AG04449 (cell line): ENCODE measurements at regions not wholly inside any gene's neighbourhood (a gene's known extent, or its start where the extent isn't known, plus 50 kb on each side); places are given as distances from the start of the nearest gene placed in this dataset.

ENCODE experiments used
- CTCF ChIA-PET: fragments of 350-600 bp; formaldehyde crosslinking; extraction: SDS; loops from one replicate; lab custom pipeline; 2021; ENCODE audit warnings: antibody characterized with exemption; lab: Yijun Ruan, JAX
- POLR2A ChIA-PET: fragments of 400-600, 350-600 bp; formaldehyde crosslinking; extraction: SDS; loops from one replicate; lab custom pipeline; 2020; ENCODE audit warnings: antibody characterized with exemption, inconsistent platforms; lab: Yijun Ruan, JAX
- DNase-seq: peaks from one replicate; pipeline ENCODE4 v3.0.0-alpha.2; 2010; ENCODE audit warnings: low read depth, low spot score
- H3K4me3 ChIP-seq: 2 replicates; pipeline ENCODE4 v1.5.1; 2011; ENCODE audit warnings: low read depth, mild to moderate bottlenecking, control low read depth, low read length
- CTCF ChIP-seq: IDR thresholded peaks from one replicate; pipeline ENCODE4 v1.5.1; 2011; ENCODE audit warnings: mild to moderate bottlenecking, moderate library complexity, low read length, control low read depth, inconsistent platforms; ENCODE audit not compliant: insufficient read depth; ENCODE audit errors: missing control alignments

- H3K4me3 ChIP-seq: no peak overlapping the region
- no peak for DNase-seq
- ChIA-PET CTCF (no interaction called here), POLR2A (no interaction called here)
- no peak for TF ChIP-seq CTCF
Observed at GRCh38 chr2:16140771-16141640, 200.7 kb downstream of the MYCN start.

DNA sequence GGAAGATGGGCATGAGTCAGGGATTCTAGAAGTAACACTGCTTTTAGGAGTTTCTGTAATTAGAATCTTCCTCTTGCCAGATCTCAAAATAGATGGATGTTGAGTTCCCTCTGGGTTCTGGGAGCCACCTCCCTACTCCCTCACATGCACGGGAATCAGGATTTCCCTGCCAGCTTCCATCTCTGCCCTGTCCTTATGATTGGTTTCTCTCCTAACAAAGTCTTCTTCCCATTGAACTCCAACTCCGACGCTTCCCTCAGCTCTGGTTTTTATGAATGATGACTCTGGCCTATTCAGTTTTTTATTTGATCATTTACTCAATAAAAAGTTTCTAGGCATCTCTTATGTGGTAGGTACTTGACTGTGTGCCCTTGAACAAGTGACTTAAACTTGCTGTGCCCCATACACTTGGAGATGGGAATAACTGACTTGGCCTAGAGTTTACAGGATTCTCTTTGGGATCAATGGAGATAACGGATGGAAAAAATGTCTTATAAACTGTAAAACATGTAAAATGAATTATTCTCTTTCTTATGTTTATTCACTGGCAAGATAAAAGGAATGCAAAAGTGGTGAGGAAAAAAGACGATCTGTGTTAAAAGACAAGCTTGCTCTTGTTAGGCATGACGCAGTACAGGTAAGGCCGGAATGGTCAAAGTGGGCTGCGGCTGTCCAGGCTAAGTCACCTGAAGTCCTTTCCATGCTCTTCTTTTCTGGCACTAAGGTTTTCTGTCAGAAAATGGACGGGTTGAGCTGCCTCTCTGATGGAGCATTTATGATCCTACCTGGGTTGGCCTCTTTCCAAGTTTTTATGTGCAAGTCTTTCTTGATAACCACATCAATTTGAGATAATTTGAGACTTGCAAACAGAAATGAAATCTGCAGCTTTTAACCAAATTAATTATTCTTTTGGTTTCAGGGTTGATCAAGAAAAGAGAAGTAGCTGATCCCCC is 199.6 kb downstream of the MYCN start:
- POLR2A ChIA-PET: no interaction called here
- no peak overlapping the region for H3K4me3 ChIP-seq

GRCh38 chr2:16138811-16139662 is 198.7 kb downstream of the MYCN start:
- POLR2A ChIA-PET: no interaction called here
- CTCF ChIA-PET: no interaction called here
- TF ChIP-seq CTCF: no peak
- no peak for DNase-seq
- H3K4me3 ChIP-seq: no peak overlapping the region

More for the DNA sequence above, 199.6 kb downstream of the MYCN start:
- no peak for DNase-seq
- no peak for TF ChIP-seq CTCF
- CTCF ChIA-PET: no interaction called here

GRCh38 chr2:16137080-16137755 is 196.9 kb downstream of the MYCN start:
- CTCF ChIA-PET: no interaction called here
- POLR2A ChIA-PET: no interaction called here
- no peak overlapping the region for H3K4me3 ChIP-seq
- TF ChIP-seq CTCF: no peak
- no peak for DNase-seq

GRCh38 chr2:16136461-16137035 is 196.2 kb downstream of the MYCN start:
- H3K4me3 ChIP-seq: no peak overlapping the region
- no peak for DNase-seq
- CTCF ChIA-PET: no interaction called here
- TF ChIP-seq CTCF: no peak
- POLR2A ChIA-PET: no interaction called here
